HG02610 (cell line): ENCODE measurements at regions not wholly inside any gene's neighbourhood (a gene's known extent, or its start where the extent isn't known, plus 50 kb on each side); places are given as distances from the start of the nearest gene placed in this dataset.
"Not testable (repeated sequence)": the region's sequence is repeated elsewhere in the genome, so short reads cannot be mapped to it uniquely, and the experiment has no call there.

Source experiments
- ATAC-seq: cut with Tn5 transposase; IDR thresholded peaks from one replicate; pipeline ENCODE4 v1.9.1; 2021; ENCODE audit warnings: mild to moderate bottlenecking, moderate library complexity; ENCODE audit not compliant: unreplicated experiment

DNA sequence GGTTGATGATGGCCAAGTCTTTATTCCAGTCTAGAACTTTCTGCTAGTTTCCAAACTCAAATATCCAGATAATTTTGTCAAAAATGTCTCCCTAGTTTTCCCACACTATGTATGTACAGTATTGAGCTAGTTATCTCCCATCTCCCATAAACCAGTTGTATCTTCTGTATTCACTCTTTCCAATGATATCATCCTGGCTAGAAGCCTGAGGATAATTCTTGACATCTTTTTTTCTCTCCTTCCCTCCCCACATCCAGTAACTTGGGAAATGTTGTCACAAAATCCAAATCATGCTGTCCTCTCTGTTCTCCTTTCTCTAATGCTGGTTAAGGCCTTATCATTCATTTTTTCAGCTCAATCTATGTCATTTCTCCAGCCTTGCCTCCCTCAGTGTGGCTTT lies 553.8 kb upstream of the FANCL start:
- ATAC-seq = no peak

- no peak for ATAC-seq
Measured at GRCh38 chr2:58794103-58794502, 553.0 kb upstream of the FANCL start.

DNA sequence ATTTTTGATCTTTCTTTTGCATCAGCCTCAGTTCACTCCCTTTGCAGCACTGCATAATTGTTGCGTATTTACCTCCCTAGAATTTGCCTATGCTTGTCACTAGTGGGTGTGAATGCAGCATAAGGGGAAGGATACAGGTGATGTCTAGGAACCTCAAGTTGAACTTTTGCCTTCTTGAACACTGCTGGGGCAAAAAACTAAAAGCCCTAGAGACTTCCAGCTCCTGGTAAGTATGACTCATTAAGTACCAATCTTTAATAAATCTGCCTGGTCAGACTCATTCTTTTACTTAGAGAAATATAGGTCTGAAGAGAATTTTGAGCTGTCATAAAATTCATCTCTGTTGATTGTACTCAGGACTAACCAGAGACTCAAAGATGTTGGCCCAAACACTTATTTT lies 547.3 kb upstream of the FANCL start:
- ATAC-seq = peak; percentile 78

- no peak for ATAC-seq
Measured at GRCh38 chr2:58770846-58771245, 529.7 kb upstream of the FANCL start.

GRCh38 chr2:58769864-58770234 lies 528.7 kb upstream of the FANCL start:
- no peak for ATAC-seq

GRCh38 chr2:58769111-58769863 lies 528.2 kb upstream of the FANCL start:
- no peak for ATAC-seq

GRCh38 chr2:58768715-58769080 lies 527.6 kb upstream of the FANCL start:
- no peak for ATAC-seq

DNA sequence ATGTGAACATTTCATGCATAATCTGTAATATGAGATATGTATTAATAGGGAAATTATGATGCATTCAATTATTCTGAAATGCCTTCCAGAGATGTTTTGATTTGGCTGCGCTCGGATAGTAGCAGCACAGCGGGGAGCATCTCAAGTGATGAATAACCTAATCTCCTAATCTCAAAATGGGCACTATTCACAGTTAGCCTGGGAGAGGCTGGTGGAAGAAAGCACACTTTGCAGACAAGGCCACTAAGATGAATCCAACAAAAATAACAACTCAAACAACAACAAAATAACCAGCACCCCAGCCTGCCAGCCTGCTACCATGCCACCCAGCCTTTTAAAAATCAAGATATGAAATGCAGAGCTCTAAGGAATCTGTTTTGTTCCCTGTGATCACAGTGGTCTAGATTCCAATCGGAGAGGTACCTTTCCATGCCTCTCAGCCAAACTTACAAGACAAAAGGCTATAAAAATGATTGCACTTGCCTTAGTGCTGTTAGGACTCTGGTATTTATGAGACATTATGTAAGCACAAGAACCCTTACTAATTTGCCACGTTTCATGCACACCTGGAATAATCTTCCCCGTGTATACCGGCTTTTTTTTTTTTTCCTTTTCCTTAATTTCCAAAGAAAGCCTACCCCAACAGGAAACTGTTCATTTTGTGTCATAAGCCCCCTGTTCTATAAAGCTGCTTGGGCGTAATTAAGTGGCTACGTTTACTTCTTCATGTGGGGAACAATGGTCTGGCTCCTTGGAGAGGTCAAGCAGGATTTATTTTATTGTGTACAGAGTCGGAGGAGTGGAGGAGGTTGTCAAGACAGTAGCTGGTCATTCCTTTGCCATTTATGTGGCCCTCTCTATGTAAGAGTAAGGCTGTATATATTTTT lies 526.9 kb upstream of the FANCL start:
- no peak for ATAC-seq

DNA sequence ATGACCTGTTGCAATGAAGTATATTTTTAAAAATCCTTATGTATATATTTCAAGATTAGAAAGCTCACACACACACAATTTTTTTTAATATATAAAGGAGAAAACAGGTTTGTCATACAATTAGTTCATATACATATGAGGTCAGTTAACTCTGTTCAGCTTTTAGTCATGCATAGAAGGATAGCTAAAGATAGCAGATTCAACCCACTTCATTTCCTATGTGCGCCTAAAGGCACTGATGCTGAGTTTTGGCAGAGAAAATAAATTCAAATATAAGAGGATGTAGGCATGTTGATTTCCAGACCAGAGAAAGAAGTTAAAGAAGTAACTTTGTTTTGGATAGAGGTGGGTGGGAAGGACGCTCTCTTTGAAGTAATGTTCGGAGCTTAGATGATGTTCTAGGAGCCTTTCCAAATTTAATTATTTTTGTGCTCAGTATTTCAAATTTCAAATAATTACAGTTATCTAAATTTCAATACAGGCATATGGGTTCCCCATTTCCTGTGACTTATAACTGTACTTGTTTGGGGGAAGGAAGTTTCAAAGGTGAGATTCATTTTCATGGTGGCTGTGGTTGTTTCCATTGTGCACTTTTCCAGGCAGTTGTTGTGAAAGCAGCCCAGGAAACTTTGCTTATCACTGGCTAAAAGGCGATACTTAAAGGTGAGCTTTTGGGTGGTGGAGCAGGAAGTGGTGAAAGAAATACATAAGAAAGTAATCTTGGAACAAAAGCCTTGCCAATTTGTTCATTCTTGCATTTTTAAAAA lies 523.4 kb upstream of the FANCL start:
- ATAC-seq = peak; percentile 44

- peak; percentile 74 for ATAC-seq
Measured at GRCh38 chr2:58762176-58762781, 521.2 kb upstream of the FANCL start.

DNA sequence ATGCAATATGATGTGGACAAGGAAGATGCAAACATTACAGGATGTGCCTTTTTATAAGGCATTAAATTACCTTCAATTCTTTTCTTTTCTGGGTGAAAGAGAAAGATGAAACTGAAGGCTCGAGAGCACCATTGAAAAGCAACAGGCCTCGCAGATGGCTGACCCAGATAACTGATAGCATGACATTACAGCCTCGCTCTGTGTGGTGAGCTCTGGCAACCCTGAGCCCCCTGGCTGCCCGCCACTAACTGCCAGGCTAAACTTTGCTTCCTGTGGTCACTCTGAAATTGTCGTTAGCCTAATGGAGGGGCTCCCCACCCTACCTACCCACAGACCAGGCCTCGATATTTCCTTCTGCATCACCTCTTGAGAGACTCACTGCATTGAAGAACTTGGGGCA lies 516.8 kb upstream of the FANCL start:
- ATAC-seq = no peak

- ATAC-seq = no peak
Measured at GRCh38 chr2:58756336-58756735, 515.2 kb upstream of the FANCL start.

DNA sequence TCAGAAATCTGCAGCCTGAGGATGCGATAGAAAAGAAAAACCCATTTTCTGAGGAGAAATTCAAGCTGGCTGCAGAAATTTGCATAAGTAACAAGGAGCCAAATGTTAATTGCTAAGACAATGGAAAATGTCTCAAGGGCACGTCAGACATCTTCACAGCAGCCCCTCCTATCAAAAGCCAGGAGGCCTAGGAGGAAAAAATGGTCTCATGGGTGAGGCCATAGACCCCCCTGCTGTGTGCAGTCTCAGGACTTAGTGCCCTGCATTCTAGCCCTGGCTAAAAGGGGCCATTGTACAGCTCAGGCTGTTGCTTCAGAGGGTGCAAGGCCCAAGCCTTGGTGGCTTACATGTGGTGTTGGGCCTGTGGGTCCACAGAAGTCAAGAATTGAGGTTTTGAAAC lies 511.4 kb upstream of the FANCL start:
- not testable (repeated sequence) for ATAC-seq

- not testable (repeated sequence) for ATAC-seq
Measured at GRCh38 chr2:58751676-58752075, 510.6 kb upstream of the FANCL start.

DNA sequence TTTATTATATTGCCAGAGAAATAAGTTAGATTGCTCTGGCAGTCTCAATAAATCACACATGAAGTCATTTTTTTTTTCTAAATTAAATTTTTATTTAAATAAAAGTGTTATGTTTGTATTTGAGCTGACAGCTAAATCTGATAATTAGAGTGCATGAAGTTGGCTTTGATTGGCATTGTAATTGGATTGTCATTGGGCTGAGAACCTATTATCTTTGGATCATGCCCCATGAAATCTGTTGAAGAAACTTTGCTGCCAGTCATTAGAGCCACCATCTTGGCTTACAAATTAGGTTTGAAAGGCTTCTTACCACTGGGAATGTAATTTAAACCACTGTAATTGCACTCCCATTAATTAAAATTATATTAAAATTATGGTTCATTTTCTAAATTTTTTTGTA lies 507.9 kb upstream of the FANCL start:
- no peak for ATAC-seq

- not testable (repeated sequence) for ATAC-seq
Measured at GRCh38 chr2:58745334-58745733, 504.2 kb upstream of the FANCL start.

GRCh38 chr2:58740426-58740825 lies 499.3 kb upstream of the FANCL start:
- ATAC-seq = no peak

GRCh38 chr2:58739033-58739432 lies 497.9 kb upstream of the FANCL start:
- ATAC-seq = no peak

- no peak for ATAC-seq
Measured at GRCh38 chr2:58734365-58734764, 493.2 kb upstream of the FANCL start.

- ATAC-seq = no peak
Measured at GRCh38 chr2:58732999-58733398, 491.9 kb upstream of the FANCL start.

DNA sequence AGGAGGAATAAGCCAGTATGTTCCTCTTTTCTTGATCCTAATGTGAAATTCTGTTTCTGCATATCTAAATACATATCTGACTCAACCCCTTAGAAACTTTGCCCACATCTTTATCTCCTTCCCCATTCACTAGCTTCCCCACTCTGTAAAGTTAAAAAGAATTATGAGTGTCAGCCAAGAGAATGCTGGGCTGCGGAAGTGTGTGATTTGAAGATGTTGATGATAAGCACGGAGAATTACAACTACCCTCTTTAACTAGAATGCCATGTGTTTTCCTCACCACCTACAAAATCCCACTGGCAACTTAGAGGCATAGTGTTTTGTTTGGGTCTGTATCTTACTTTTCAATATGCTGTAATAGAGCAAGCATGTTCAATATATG lies 490.4 kb upstream of the FANCL start:
- ATAC-seq = no peak
